ENCODE measurements at regions not wholly inside any gene's neighbourhood (a gene's known extent, or its start where the extent isn't known, plus 50 kb on each side); places are given as distances from the start of the nearest gene placed in this dataset.

DNA sequence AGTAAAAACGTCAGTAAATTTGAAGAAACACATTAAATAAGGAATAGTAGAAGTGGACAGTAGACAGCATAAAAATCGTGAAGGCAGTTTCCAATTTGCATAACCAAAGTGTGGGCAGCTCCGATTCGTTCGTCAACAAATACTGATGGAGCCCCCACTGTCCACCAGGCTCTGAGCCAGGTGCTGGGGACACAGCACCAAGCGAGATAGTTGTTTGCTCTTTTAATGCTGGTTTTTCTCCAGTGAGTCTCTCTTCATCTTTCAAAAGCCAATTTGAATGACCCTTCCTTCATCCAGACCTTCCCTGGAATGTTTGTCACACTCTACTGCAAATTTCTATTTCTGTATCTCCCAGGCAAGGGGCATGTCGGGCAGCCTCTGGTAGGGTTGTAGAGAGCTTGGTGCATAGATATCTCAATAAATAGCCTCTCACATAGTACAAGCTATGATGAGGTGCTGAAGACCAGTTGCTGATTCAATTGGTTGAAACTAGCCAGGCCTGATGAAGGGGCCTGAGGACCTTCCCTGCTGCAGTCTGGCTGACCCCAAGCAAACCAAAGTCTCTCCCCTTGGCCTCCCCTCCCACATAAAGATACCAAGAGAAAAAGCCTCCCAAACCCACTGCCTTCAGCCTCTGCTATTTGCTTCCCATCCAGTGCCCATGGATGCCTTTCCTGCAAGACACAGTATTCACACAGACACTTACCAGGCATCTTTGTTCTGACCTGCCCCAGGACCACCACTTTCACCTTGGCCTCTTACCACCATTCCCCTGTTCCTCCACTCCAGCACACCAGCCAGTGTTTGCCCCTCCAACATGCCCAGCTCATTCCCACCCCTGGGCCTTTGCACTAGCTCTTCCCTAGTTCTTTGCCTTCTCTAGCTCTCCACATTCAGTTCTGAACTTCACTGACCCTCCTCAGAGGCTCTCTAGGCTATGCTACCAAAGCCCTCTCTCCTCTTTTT lies 125.2 kb downstream of the CEBPB start:
- intact Hi-C loops (cut with DNase I): no loop called here
- peak in 1 of 2 donors; percentile 13 for ATAC-seq

DNA sequence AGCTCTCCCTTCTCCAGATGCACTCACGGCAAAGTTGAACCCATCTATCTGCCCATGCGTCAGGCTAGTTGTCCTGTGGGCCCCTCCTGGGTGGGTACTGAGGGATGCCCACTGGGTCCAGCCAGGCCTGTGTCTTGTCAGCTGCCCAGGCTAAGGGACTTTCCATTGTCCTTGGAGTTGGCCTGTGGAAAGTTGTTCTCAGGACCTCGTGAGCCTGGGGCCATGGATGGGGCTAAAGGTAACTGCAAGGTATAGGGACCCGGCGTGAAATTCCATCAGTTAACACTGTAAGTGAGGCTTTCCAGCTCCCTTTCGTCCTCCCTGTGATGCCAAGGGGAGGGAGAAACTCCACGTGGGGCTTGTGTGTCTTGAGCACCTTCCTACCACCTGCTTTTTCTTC lies 126.5 kb downstream of the CEBPB start:
- intact Hi-C loops (cut with DNase I): no loop called here
- no peak for ATAC-seq
- DNase-seq: no peak

More for the DNA sequence above, 125.2 kb downstream of the CEBPB start:
- no peak for DNase-seq

DNA sequence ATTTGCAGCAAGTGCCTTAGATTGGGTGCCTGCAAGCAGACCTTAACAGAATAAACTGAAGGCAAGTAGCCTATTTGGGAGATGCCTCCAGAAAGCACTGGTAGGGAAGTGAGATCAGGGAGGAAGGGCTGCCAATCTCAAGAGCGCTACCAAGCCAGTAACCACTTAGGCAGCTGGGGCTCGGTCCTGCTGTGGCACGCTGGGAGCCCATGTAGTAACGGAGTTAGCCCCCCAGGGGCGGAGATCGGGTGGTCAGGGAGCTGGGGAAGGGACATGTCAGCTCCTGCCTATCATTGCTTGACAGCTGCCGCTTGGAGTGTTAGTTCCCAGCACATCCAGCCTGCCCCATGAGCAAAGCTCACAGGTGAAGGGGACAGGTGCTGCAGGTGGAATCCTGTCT lies 127.0 kb downstream of the CEBPB start:
- intact Hi-C loops (cut with DNase I): no loop called here
- DNase-seq (no peak), ATAC-seq (no peak)

DNA sequence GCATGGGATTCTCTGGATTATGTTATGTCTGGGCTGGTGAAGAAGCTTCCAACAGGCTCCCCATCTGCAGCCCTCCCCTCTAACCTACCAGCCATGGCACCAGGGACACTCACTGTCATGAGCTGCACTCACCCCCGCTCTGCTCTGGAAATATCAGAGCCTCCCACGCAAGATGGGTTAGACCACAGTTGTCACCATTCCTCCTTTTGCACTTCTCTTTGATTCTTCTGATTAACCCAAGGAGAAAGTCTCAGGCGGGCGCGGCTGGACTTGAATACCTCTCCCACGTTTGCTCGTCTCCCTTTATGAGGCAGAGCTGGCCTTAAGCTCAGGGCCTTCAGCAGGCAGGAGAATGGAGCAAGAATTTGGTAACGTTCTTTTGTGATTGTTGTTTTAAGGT lies 128.1 kb downstream of the CEBPB start:
- no peak for DNase-seq
- intact Hi-C loops (cut with DNase I): no loop called here
- ATAC-seq: no peak

DNA sequence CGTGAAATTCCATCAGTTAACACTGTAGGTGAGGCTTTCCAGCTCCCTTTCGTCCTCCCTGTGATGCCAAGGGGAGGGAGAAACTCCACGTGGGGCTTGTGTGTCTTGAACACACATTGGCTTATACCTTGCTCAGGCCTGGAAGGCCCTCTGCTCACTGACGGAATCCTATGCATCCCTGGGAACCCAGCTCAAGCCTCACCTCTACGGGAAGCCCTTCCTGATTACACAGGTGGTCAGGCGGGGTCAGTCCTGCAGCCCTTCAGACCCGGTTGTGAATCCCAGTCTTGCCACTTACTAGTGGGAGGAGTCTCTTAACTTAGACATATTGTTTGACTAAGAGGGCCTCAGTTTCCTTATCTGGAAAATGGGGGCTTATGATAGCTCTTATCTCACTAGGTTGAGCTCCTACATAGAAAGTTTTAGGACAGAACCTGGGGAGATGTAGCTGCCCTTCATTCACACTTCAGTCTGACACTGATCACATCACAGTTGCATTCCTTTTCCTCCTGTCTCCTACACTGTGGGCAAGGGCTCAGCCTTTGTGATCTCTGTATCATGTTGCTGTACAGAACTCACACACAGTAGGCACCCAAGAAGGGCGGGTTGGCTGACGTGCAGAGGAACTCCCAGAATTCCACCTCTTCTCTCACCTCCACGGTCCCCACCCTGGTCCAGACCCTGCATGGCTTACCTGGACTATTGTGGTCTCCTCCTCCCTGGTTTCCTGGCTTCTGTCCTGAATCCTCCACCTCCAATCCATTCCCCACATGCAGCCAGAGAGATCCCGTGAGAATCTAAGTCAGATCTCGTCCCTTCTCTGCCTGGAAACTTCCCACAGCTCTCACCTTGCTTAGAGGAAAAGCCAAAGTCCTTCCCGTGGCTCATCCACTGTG lies 129.6 kb downstream of the CEBPB start:
- ATAC-seq: peak in 1 of 2 donors; percentile 0
- intact Hi-C loops (cut with DNase I): no loop called here
- DNase-seq: no peak

DNA sequence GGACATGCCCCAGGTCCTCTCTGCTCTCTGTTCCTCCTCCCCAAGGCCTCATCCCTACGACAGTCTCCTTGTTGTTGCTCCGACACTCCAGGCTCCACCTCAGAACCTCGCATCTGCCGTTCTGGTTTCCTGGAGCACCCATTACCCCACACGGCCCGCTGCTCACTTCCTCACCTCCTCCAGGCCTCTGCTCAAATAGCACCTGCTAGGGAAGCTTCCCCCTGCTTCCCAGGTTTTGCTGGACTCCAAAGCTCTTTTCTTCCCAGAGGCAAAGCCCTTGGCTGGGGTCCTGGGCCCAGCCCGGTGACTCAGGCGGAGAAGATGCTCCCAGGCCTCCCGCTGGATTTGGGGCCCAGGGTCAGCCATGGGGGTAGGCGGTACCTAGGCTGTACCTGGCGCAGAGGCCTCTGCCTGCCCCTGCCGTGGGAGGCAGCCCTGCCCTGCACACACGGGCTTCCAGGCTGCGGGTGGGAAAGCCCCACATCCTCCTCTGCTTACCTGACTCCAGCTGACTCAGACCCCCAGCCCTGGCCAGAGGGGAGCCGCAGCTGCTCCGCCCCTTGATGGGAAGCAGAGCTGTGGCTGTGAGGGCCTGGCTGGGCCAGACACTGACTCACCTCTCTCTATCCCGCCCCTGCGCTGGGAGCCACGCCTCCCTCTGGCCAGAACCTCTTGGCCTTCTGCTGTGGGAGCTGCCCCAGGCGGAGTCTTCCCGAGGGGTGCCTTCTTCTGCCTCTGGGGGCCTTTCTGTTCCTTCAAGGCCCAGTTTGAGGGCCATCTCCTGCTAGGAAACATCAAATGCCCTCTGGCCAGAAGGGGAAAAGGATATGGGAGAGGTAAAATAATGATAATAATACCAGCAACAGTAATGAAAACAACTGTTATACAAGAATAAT lies 130.5 kb downstream of the CEBPB start:
- intact Hi-C loops (cut with DNase I): no loop called here
- ATAC-seq (peak; percentile 86 to 95), DNase-seq (peak; percentile 91)

DNA sequence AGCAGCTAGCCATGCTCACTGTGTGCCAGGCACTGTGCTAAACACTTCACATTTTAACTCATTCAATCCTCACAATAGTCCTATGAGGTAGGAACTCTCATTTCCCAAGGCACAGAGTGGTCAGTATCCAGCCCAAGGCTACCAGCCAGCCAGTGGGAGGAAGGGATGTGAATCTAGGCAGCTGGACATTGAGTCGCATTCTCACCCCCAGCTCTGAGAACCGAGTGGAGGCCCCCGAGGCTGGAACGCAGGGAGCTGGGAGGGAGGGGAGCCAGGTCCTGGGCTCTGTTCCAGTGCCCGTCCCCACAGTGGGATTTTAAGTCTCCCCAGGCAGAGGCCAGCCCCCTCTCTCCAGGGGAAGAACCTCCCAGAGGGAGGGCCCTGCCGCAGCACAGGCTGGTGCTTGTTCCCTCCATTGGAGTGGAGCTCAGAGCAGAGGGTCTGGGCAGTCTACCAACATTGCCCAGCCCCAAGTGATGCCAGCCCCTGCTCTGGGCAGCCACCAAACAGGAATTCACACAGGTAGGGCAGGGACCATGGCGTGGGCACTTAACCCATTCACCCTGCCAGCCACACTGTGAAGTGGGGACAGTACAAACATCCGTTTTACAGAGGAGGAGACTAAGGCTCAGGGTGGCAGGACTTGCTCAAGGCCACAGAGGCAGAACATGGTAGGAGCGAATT lies 131.3 kb downstream of the CEBPB start:
- no peak for DNase-seq
- intact Hi-C loops (cut with DNase I): no loop called here
- ATAC-seq: peak; percentile 18 to 48

DNA sequence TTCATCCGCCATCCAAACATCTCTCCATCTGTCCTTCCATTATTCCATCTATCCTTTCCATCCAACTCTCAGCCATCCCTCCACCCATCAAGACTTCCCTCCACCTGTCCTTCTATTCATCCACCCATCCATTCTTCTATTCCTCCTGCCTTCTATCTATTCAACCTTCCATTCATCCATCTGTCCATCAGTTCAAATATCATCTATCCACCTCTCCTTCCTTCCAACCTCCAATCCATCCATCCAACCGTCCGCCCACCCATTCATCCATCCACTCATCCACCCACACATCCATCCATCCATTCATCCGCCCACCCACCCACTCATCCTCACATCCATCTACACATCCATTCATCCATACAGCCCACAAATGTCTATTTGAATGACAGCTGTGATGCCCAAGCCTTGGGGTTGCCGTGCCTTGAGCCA lies 132.1 kb downstream of the CEBPB start:
- intact Hi-C loops (cut with DNase I): no loop called here

DNA sequence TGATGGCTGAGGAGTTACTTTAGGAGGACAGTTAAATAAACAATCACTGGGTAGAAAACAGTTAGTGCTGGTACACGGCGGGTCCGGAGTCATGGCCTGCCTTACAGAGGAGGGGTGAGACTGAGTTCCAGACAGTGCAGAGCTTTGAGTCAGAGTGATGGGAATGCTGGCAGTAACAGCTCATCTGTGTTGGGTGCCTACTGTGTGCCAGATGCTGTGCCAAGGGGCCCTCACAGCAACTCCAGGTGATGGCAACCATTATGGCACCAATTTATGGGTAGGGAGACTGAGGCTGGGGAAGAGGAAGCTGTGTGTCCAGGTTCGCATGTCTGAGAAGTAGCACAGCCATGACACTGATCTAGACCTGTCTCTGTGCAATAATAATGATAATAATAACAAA lies 132.6 kb downstream of the CEBPB start:
- intact Hi-C loops (cut with DNase I): no loop called here
- ATAC-seq: no peak
- no peak for DNase-seq

More for the DNA sequence above, 132.1 kb downstream of the CEBPB start:
- no peak for ATAC-seq
- DNase-seq: no peak

DNA sequence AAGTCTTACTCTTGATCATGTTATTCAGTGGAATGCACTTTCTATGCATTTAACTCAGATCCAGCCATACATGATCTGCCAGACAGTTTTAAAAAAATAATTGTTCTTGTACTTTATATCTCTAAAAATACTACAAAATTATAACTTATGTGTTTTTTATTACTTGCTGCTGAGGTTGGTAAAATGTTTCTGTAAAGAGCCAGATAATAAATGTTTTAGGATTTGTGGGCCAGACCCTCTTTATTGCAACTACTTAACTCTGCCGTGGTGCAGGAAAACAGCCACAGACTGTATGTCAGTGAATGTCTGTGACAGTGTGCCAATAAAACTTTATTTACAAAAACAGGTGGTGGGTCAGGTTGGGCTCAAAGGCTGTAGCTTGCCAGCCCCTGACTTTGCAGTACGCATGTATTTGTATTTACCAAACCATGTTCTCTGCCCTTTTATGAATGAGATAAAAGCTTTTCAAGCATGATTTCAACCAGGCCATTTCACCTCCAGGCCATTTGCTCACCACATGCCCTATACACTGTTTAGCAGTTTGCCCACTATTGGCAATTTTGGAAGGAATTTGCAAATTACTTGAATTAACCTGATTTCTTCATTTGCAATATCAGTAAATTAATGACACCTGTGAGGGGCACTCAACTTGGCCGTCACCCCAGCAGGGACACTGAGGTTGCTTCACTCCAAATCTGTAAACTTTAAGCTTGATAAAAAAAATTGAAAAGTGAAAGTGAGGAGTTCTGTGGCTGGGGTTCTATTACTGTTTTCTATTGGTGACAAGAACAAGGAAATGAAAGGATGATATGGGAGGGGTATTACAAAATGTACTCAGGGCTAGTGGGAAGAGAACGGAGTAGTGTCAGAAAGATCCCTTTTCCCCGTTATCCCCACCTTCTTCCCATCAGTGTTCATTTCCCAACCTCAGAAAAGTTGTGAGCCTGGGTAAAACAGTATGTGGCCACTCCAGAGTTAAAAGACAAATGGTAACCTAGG lies 133.4 kb downstream of the CEBPB start:
- intact Hi-C loops (cut with DNase I): no loop called here

DNA sequence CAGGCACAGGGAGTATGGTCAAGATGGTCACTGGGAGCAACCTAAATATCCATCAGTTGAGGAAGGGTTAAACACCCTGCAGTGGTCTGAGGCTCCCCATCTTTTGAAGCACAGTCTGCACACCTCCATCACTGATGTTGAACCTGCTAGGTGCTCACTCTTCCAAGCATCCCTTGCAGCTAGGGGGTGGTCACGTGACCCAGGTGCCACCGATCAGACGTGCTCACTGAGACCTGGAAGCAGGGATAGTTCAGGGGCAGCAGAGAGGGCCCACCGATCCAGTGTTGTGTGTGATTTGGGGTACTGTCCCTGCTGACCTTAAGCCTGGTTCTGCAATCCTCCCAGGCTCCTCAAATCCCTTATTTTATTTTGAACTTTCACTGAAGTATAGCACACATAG lies 134.6 kb downstream of the CEBPB start:
- intact Hi-C loops (cut with DNase I): no loop called here
- no peak for DNase-seq
- ATAC-seq: no peak

More for the DNA sequence above, 133.4 kb downstream of the CEBPB start:
- DNase-seq (no peak), ATAC-seq (no peak)

DNA sequence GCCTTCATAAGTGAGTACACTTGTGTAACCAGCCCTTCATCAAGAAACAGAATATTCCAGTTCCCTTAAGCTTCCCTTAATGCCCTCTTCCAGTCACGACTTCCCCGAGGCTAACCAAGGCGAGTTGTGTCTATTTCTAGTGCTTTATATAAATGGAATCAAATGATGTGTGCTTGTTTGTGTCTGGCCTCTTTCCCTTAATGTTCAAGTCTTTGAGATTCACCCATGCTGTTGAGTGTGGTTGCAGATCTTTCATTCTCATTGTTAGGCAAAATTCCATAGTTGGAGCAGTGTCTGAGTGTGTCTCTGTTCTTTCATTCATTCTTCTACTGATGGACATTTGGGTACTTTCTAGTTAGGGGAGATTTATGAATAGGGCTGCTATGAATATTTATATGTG lies 135.0 kb downstream of the CEBPB start:
- DNase-seq: no peak
- no peak for ATAC-seq
- intact Hi-C loops (cut with DNase I): no loop called here

DNA sequence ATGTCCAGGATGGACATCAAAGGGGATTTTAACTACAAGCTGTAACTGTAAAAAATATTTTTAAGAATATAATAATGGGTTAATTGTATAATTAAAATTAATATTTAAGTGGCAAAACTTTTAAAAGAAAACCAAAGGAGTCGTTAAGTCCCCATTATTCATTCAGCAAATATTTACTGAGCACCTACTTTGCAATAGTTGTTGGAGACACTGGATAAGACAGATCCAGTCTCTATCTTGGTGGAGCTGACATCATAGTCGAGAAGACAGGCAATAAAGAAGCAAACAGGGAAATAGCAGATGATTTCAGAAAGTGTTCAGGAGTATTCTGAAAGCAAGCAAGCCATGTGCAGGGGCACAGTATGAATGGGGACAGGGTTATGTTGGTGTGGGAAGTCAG lies 137.0 kb downstream of the CEBPB start:
- DNase-seq (no peak), ATAC-seq (no peak)
- intact Hi-C loops (cut with DNase I): no loop called here

DNA sequence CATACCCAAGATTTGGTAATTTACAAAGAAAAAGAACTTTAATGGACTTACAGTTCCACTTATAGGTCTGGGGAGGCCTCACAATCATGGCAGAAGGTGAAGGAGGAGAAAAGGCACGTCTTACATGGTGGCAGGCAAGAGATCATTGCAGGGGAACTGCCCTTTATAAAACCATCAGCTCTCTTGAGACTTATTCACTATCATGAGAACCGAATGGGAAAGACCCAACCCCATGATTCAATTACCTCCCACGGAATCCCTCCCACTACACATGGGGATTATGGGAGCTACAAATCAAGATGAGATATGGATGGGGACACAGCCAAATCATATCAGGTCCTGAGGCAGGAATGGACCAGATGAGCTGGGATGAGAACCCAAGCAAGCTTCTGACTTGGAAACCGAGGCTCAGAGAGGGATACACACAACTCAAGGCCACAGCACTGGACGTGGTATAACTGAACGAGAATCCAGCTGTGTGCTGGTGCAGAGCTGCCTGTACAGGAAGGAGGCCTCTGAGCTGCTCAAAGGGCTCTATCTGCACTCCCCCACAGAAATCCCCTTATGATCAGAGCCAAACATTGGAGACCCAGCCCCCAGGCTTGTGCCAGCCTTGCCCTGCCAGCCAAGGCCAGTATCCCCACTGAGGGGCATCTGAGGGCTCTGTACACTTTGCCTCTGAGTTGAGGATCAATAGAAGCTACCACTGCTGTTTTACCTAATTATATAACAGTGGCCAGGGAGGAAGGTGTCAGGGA lies 137.8 kb downstream of the CEBPB start:
- intact Hi-C loops (cut with DNase I): no loop called here
- ATAC-seq (no peak), DNase-seq (no peak)

DNA sequence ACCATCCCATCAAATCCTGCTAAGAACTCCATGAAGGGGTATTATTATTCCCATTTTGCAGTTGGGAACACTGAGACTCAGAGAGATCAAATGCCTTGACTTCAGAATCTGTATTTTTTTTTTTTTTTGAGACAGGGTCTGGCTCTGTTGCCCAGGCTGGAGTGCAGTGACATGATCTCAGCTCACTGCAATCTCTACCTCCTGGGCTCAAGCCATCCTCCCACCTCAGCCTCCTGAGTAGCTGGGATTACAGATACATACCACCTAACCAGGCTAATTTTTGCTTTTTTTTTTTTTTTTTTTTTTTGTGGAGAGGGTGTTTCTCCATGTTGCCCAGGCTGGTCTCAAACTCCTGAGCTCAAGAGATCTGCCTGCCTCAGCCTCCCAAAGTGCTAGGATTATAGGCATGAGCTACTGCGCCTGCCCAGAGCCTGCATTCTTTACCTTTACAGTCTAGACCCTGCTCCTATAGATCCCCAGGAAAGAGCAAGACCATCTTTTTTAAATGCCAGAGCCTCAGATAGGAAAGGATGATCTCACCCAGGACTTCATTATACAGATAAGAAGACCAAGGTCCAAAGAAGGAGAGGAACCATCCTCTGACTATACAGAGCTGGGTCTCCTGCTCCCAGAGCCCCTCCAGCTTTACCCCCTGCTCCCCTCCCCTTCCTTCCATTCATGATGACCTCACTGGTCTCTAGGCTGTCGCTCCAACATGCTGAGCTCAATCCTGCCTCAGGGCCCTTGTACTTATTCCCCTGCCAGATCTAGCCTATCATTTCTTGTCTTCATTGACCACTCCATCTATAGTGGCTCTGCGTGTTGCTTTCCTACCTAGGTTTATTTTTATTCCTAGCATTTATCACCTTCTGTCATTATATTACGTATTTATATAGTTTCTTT lies 138.6 kb downstream of the CEBPB start:
- intact Hi-C loops (cut with DNase I): no loop called here
- ATAC-seq (no peak), DNase-seq (no peak)

All from left cardiac atrium (tissue), 4 donors.